Keratinocyte (primary cell): ENCODE measurements at regions not wholly inside any gene's neighbourhood (a gene's known extent, or its start where the extent isn't known, plus 50 kb on each side); places are given as distances from the start of the nearest gene placed in this dataset.

Experiments
- DNase-seq: peaks from one replicate; pipeline ENCODE4 v3.0.0-alpha.2; 2011; ENCODE audit warnings: low read depth, missing footprints, low spot score
- FAIRE-seq: peaks from 2 replicates; lab custom pipeline; 2011; peaks lifted over from hg19 to GRCh38; lab: Jason Lieb, UNC
- H2AFZ ChIP-seq: 2 replicates; pipeline ENCODE4 v1.6.0; 2012; ENCODE audit warnings: low read length, control low read depth, inconsistent platforms; ENCODE audit not compliant: control insufficient read depth
- H3K27ac ChIP-seq: 2 replicates; pipeline ENCODE4 v1.5.1; 2011; ENCODE audit warnings: low read length; ENCODE audit not compliant: control insufficient read depth, insufficient read depth
- H3K27me3 ChIP-seq: 3 replicates; pipeline ENCODE4 v1.6.0; 2011; ENCODE audit warnings: low read length; ENCODE audit not compliant: control insufficient read depth, insufficient read depth; ENCODE audit errors: extremely low read depth
- H3K36me3 ChIP-seq, 2 experiments: 2 replicates in 1 of 2; 3 replicates in 1 of 2; pipeline ENCODE4 v1.5.1; 2011; ENCODE audit warnings: low read length in 2 of 2, mild to moderate bottlenecking in 1 of 2; ENCODE audit not compliant: control insufficient read depth in 2 of 2, insufficient read depth in 2 of 2; ENCODE audit errors: extremely low read depth in 1 of 2
- H3K4me1 ChIP-seq: 3 replicates; pipeline ENCODE4 v1.5.1; 2011; ENCODE audit warnings: low read length; ENCODE audit not compliant: control insufficient read depth, insufficient read depth; ENCODE audit errors: extremely low read depth
- H3K4me2 ChIP-seq: 3 replicates; pipeline ENCODE4 v1.6.0; 2011; ENCODE audit warnings: low read depth, low read length; ENCODE audit not compliant: control insufficient read depth, insufficient read depth; ENCODE audit errors: extremely low read depth
- H3K4me3 ChIP-seq, 3 experiments: fragments of 200-600 bp in 1 of 3; sonication (generic) in 1 of 3; 2 replicates in 2 of 3; 3 replicates in 1 of 3; pipeline ENCODE4 v1.5.1; 2011 to 2016; ENCODE audit warnings: low read length in 3 of 3, mild to moderate bottlenecking in 3 of 3, control low read depth in 2 of 3, inconsistent platforms in 1 of 3, low read depth in 1 of 3, mixed read lengths in 1 of 3, mixed run types in 1 of 3, moderate library complexity in 1 of 3; ENCODE audit not compliant: control insufficient read depth in 2 of 3, insufficient read depth in 2 of 3; ENCODE audit errors: extremely low read depth in 1 of 3
- H3K79me2 ChIP-seq: 2 replicates; pipeline ENCODE4 v1.6.0; 2012; ENCODE audit warnings: low read length; ENCODE audit not compliant: control insufficient read depth, insufficient read depth
- H3K9ac ChIP-seq: 3 replicates; pipeline ENCODE4 v1.6.0; 2011; ENCODE audit warnings: low read length; ENCODE audit not compliant: control insufficient read depth, insufficient read depth; ENCODE audit errors: extremely low read depth
- H3K9me1 ChIP-seq: 3 replicates; pipeline ENCODE4 v1.6.0; 2011; ENCODE audit warnings: low read length; ENCODE audit not compliant: control insufficient read depth, insufficient read depth; ENCODE audit errors: extremely low read depth
- H3K9me3 ChIP-seq: 2 replicates; pipeline ENCODE4 v1.5.1; 2012; ENCODE audit warnings: low read depth, low read length; ENCODE audit not compliant: control insufficient read depth
- H4K20me1 ChIP-seq: 3 replicates; pipeline ENCODE4 v1.6.0; 2011; ENCODE audit warnings: low read length; ENCODE audit not compliant: control insufficient read depth, insufficient read depth; ENCODE audit errors: extremely low read depth
- CTCF ChIP-seq, 3 experiments: IDR thresholded peaks in 1 of 3; conservative IDR thresholded peaks in 1 of 3; optimal IDR thresholded peaks in 1 of 3; 2 replicates in 2 of 3; 3 replicates in 1 of 3; pipeline versions ENCODE3 to v1.5.1; 2011; ENCODE audit warnings: low read length in 3 of 3, mild to moderate bottlenecking in 3 of 3, moderate library complexity in 2 of 3, control low read depth in 1 of 3, inconsistent platforms in 1 of 3; ENCODE audit not compliant: insufficient read depth in 2 of 3; ENCODE audit errors: extremely low read depth in 1 of 3
- EZH2 ChIP-seq: IDR thresholded peaks from one replicate; pipeline ENCODE4 v1.6.1; 2012; ENCODE audit warnings: inconsistent platforms, mild to moderate bottlenecking, low read length, moderate library complexity
- dilution Hi-C: fragments of 300-500 bp; cut with MboI; formaldehyde crosslinking; loops from one replicate; pipeline ENCODE4 v1.7.0; 2020; ENCODE audit warnings: low sequenced_read_pairs; ENCODE audit not compliant: extremely low pct_ligation_motif_present

DNA sequence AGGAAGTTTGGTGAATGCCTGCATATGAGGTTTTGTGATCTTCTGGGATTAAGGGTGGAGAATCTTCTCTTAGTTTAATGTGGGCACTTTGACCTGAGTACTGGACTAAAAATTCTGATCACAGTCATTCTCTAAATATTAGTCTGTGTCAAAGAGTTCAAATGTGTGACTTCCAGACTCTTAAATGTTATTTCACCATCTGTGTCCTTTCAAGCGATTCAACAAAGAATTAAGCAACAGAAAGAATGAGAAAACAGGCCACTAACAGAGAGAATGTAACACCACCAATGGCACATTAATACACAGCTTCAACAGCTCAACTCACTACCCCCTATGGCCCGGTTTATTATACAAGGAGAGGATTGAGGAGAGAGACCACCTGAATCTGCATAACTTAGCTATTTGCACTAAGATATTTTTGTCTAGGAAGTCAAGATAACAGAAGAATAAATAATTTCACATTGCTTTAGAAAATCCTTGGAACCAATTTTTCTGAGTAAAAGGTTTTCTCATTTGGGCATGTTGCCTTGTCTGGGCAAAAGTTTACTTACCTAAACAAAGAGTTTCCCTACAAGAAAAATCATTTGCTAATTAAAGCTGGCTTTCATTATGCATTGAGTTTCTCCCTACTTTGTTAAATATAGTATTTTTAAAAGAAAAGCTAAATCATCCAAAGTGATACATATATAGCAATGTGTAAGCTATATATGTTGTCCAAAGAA is 1313.7 kb downstream of the NCAM2 start:
- Histone ChIP-seq H3K4me1 (no peaks in the 10 kb centered on the region), H3K4me2 (no peak overlapping the region), H3K27ac (no peak overlapping the region), H3K79me2 (no peaks in the 10 kb centered on the region), H3K27me3 (no peaks in the 10 kb centered on the region), H3K36me3 (no peaks in the 10 kb centered on the region), H3K9me1 (no peaks in the 10 kb centered on the region), H2AFZ (no peak overlapping the region), H3K4me3 (no peak overlapping the region), H4K20me1 (no peaks in the 10 kb centered on the region), H3K9me3 (no peaks in the 10 kb centered on the region), H3K9ac (no peak overlapping the region)
- no peak for DNase-seq
- TF ChIP-seq CTCF (optimal IDR thresholded peaks at IDR 0.05 in 1 of 3, IDR thresholded peaks at IDR 0.05 in 1 of 3, conservative IDR thresholded peaks at IDR 0.05 in 1 of 3; ENCODE audit: extremely low read depth in 1 of 3, insufficient read depth in 2 of 3, low read length in 3 of 3) (no peak), EZH2 (no peak)
- dilution Hi-C loops: no loop called here
- FAIRE-seq: no peak

- Histone ChIP-seq H3K9ac (no peak overlapping the region), H3K79me2 (no peaks in the 10 kb centered on the region), H3K27ac (no peak overlapping the region), H3K4me3 (no peak overlapping the region), H3K9me3 (no peaks in the 10 kb centered on the region), H3K4me1 (no peaks in the 10 kb centered on the region), H2AFZ (no peak overlapping the region), H3K27me3 (no peaks in the 10 kb centered on the region), H3K9me1 (no peaks in the 10 kb centered on the region), H3K36me3 (no peaks in the 10 kb centered on the region), H3K4me2 (no peak overlapping the region), H4K20me1 (no peaks in the 10 kb centered on the region)
- TF ChIP-seq EZH2 (no peak), CTCF (optimal IDR thresholded peaks at IDR 0.05 in 1 of 3, IDR thresholded peaks at IDR 0.05 in 1 of 3, conservative IDR thresholded peaks at IDR 0.05 in 1 of 3; ENCODE audit: extremely low read depth in 1 of 3, insufficient read depth in 2 of 3, low read length in 3 of 3) (no peak)
- FAIRE-seq: no peak
- no peak for DNase-seq
- dilution Hi-C loops: no loop called here
Measured at GRCh38 chr21:22314963-22315362, 1316.8 kb downstream of the NCAM2 start.
